KMS-11 (cell line): ENCODE measurements at regions not wholly inside any gene's neighbourhood (a gene's known extent, or its start where the extent isn't known, plus 50 kb on each side); places are given as distances from the start of the nearest gene placed in this dataset.
"Not testable (repeated sequence)": the region's sequence is repeated elsewhere in the genome, so short reads cannot be mapped to it uniquely, and the experiment has no call there.

Experiments used
- H2AFZ ChIP-seq: fragments of 200-600 bp; sonication (generic); 2 replicates; pipeline ENCODE4 v1.6.1; 2016; ENCODE audit warnings: antibody characterized with exemption, mixed run types, low read depth
- H3K27ac ChIP-seq: fragments of 200-600 bp; sonication (generic); 2 replicates; pipeline ENCODE4 v1.6.1; 2016; ENCODE audit warnings: mild to moderate bottlenecking, mixed run types
- H3K27me3 ChIP-seq: fragments of 200-600 bp; sonication (generic); 2 replicates; pipeline ENCODE4 v1.6.1; 2017; ENCODE audit warnings: mild to moderate bottlenecking, low read depth, mixed run types, moderate library complexity; ENCODE audit not compliant: insufficient read depth
- H3K36me3 ChIP-seq: fragments of 200-600 bp; sonication (generic); 2 replicates; pipeline ENCODE4 v1.6.1; 2017; ENCODE audit warnings: mild to moderate bottlenecking, mixed run types; ENCODE audit not compliant: insufficient read depth
- H3K4me1 ChIP-seq: fragments of 200-600 bp; sonication (generic); 2 replicates; pipeline ENCODE4 v1.6.1; 2016; ENCODE audit warnings: mild to moderate bottlenecking, low read depth, mixed run types; ENCODE audit not compliant: poor library complexity, severe bottlenecking
- H3K4me2 ChIP-seq: fragments of 200-600 bp; sonication (generic); 2 replicates; pipeline ENCODE4 v1.7.0; 2016; ENCODE audit warnings: mild to moderate bottlenecking, mixed run types
- H3K4me3 ChIP-seq: fragments of 200-600 bp; sonication (generic); IDR thresholded peaks from 2 replicates; pipeline ENCODE4 v1.6.1; 2017; ENCODE audit warnings: low read depth, low read length, mixed read lengths; ENCODE audit not compliant: insufficient read depth
- H3K79me2 ChIP-seq: fragments of 200-600 bp; sonication (generic); 2 replicates; pipeline ENCODE4 v1.6.1; 2016; ENCODE audit warnings: low read depth, mixed run types; ENCODE audit not compliant: insufficient read depth
- H3K9ac ChIP-seq: fragments of 200-600 bp; sonication (generic); 2 replicates; pipeline ENCODE4 v1.6.1; 2016; ENCODE audit warnings: mild to moderate bottlenecking, mixed run types
- H4K20me1 ChIP-seq: fragments of 200-600 bp; sonication (generic); 2 replicates; pipeline ENCODE4 v1.6.1; 2016; ENCODE audit warnings: mild to moderate bottlenecking, mixed run types; ENCODE audit not compliant: insufficient read depth
- CTCF ChIP-seq: fragments of 200-600 bp; sonication (generic); conservative IDR thresholded peaks from 2 replicates; pipeline ENCODE4 v1.6.1; 2017; ENCODE audit warnings: low read depth, mild to moderate bottlenecking, antibody characterized with exemption, low read length, moderate library complexity, mixed read lengths

GRCh38 chr13:48875047-48875446 lies 100.7 kb upstream of the FNDC3A start:
- H3K9ac ChIP-seq, result no peak overlapping the region

GRCh38 chr13:48876289-48876688 lies 99.4 kb upstream of the FNDC3A start:
- no peak overlapping the region for H3K27ac ChIP-seq
- no peaks in the 10 kb centered on the region for H3K79me2 ChIP-seq
- TF ChIP-seq CTCF, result no peak
- H3K27me3 ChIP-seq, result no peaks in the 10 kb centered on the region
- H3K36me3 ChIP-seq, result no peaks in the 10 kb centered on the region
- H3K4me1 ChIP-seq, result no peaks in the 10 kb centered on the region
- H3K4me2 ChIP-seq, result no peak overlapping the region
- no peak overlapping the region for H3K4me3 ChIP-seq
- H2AFZ ChIP-seq, result no peak overlapping the region
- H3K9ac ChIP-seq, result no peak overlapping the region
- H4K20me1 ChIP-seq, result no peaks in the 10 kb centered on the region

More at GRCh38 chr13:48875047-48875446, 100.7 kb upstream of the FNDC3A start:
- no peak for TF ChIP-seq CTCF
- H3K4me3 ChIP-seq, result no peak overlapping the region
- no peaks in the 10 kb centered on the region for H3K4me1 ChIP-seq
- no peak overlapping the region for H3K27ac ChIP-seq
- H4K20me1 ChIP-seq, result no peaks in the 10 kb centered on the region
- H3K4me2 ChIP-seq, result no peak overlapping the region
- H3K36me3 ChIP-seq, result no peaks in the 10 kb centered on the region
- H2AFZ ChIP-seq, result no peak overlapping the region
- no peaks in the 10 kb centered on the region for H3K79me2 ChIP-seq
- no peaks in the 10 kb centered on the region for H3K27me3 ChIP-seq

GRCh38 chr13:48879432-48879831 lies 96.3 kb upstream of the FNDC3A start:
- Histone ChIP-seq H3K9ac (no peak overlapping the region), H3K4me1 (no peaks in the 10 kb centered on the region), H3K36me3 (no peaks in the 10 kb centered on the region), H4K20me1 (no peaks in the 10 kb centered on the region), H3K27ac (no peak overlapping the region), H3K27me3 (no peaks in the 10 kb centered on the region), H2AFZ (no peak overlapping the region), H3K4me2 (no peak overlapping the region), H3K4me3 (no peak overlapping the region), H3K79me2 (no peaks in the 10 kb centered on the region)
- no peak for TF ChIP-seq CTCF

GRCh38 chr13:48879854-48880253 lies 95.9 kb upstream of the FNDC3A start:
- H4K20me1 ChIP-seq, result no peaks in the 10 kb centered on the region
- no peak overlapping the region for H3K4me2 ChIP-seq
- H2AFZ ChIP-seq, result no peak overlapping the region
- no peaks in the 10 kb centered on the region for H3K36me3 ChIP-seq
- no peak overlapping the region for H3K27ac ChIP-seq
- no peak for TF ChIP-seq CTCF
- no peaks in the 10 kb centered on the region for H3K79me2 ChIP-seq
- no peak overlapping the region for H3K9ac ChIP-seq
- no peak overlapping the region for H3K4me3 ChIP-seq
- no peaks in the 10 kb centered on the region for H3K4me1 ChIP-seq
- H3K27me3 ChIP-seq, result no peaks in the 10 kb centered on the region

GRCh38 chr13:48883786-48884185 lies 91.9 kb upstream of the FNDC3A start:
- H3K4me1 ChIP-seq, H4K20me1 ChIP-seq, H3K27me3 ChIP-seq, H3K36me3 ChIP-seq, H3K4me3 ChIP-seq, H3K27ac ChIP-seq, H3K4me2 ChIP-seq, H3K79me2 ChIP-seq, H3K9ac ChIP-seq, H2AFZ ChIP-seq: not testable (repeated sequence)
